Astrocyte (in vitro differentiated cells and primary cell): ENCODE measurements at regions not wholly inside any gene's neighbourhood (a gene's known extent, or its start where the extent isn't known, plus 50 kb on each side); places are given as distances from the start of the nearest gene placed in this dataset.

ENCODE experiments used
- EZH2 ChIP-seq: IDR thresholded peaks from 2 replicates; pipeline ENCODE4 v1.6.1; 2012; ENCODE audit warnings: mild to moderate bottlenecking, low read length, inconsistent platforms; ENCODE audit not compliant: insufficient read depth
- TF ChIP-seq, protein P1 (sequence below): IDR thresholded peaks from 2 replicates; pipeline ENCODE4 v1.5.1; 2011; ENCODE audit warnings: low read depth, mild to moderate bottlenecking, inconsistent platforms, low read length, moderate library complexity; ENCODE audit not compliant: insufficient read depth

DNA sequence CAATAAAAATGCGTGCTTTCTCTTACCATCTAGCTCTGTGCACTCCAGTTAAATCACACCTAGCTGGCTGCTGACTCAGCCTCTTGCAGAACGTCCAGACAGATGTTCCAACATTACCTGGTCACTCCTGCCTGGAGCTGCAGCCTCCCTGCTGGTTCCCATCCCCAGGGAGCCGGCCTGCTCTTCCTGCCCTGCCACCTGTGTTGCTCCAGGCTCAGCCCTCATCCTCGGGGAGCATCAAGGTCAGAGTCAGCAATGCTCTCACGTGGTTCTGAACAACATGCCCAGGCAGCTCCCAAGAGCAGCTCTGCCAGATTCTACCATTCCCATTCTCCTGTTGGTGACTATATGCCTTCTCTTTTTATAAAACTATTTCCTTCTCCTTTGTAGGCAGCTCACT, 81.3 kb downstream of the GADD45G start:
- TF ChIP-seq, protein P1, sequence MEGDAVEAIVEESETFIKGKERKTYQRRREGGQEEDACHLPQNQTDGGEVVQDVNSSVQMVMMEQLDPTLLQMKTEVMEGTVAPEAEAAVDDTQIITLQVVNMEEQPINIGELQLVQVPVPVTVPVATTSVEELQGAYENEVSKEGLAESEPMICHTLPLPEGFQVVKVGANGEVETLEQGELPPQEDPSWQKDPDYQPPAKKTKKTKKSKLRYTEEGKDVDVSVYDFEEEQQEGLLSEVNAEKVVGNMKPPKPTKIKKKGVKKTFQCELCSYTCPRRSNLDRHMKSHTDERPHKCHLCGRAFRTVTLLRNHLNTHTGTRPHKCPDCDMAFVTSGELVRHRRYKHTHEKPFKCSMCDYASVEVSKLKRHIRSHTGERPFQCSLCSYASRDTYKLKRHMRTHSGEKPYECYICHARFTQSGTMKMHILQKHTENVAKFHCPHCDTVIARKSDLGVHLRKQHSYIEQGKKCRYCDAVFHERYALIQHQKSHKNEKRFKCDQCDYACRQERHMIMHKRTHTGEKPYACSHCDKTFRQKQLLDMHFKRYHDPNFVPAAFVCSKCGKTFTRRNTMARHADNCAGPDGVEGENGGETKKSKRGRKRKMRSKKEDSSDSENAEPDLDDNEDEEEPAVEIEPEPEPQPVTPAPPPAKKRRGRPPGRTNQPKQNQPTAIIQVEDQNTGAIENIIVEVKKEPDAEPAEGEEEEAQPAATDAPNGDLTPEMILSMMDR: no peak
- TF ChIP-seq EZH2: no peak
